OCI-LY3 (cell line): ENCODE measurements at regions not wholly inside any gene's neighbourhood (a gene's known extent, or its start where the extent isn't known, plus 50 kb on each side); places are given as distances from the start of the nearest gene placed in this dataset.

Source experiments
- CTCF ChIP-seq: fragments of 200-600, 300-600 bp; sonication (generic); IDR thresholded peaks from 2 replicates; pipeline ENCODE4 v1.5.1; 2014; ENCODE audit warnings: antibody characterized with exemption, low read length, low read depth
- EZH2phosphoT487 ChIP-seq: fragments of 200-600 bp; shearing (Covaris generic); IDR thresholded peaks from 2 replicates; pipeline ENCODE4 v1.6.1; 2018; ENCODE audit warnings: antibody characterized with exemption, mixed run types, low read depth

- TF ChIP-seq CTCF (no peak), EZH2phosphoT487 (no peak)
These were observed 171.4 kb downstream of the CNTN3 start for GRCh38 chr3:74443102-74443501.
